Loucy (cell line): ENCODE measurements at regions not wholly inside any gene's neighbourhood (a gene's known extent, or its start where the extent isn't known, plus 50 kb on each side); places are given as distances from the start of the nearest gene placed in this dataset.

Experiments used
- H2AFZ ChIP-seq: fragments of 200-600 bp; sonication (generic); 2 replicates; pipeline ENCODE4 v1.6.0; 2016; ENCODE audit warnings: antibody characterized with exemption, mild to moderate bottlenecking, low read length, moderate library complexity
- H3F3A ChIP-seq: fragments of 200-600 bp; 2 replicates; pipeline ENCODE4 v1.6.0; 2016; ENCODE audit warnings: antibody characterized with exemption, low read depth, mild to moderate bottlenecking
- H3K27me3 ChIP-seq: fragments of 200-600 bp; sonication (generic); 2 replicates; pipeline ENCODE4 v1.6.1; 2014; ENCODE audit warnings: low read length, mild to moderate bottlenecking; ENCODE audit not compliant: insufficient read depth, poor library complexity, severe bottlenecking
- H3K36me3 ChIP-seq: fragments of 200-600 bp; sonication (generic); 2 replicates; pipeline ENCODE4 v1.6.1; 2016; ENCODE audit warnings: low read length; ENCODE audit not compliant: insufficient read depth
- H3K4me1 ChIP-seq: fragments of 200-600 bp; sonication (generic); 2 replicates; pipeline ENCODE4 v1.5.1; 2014; ENCODE audit warnings: low read length, mild to moderate bottlenecking; ENCODE audit not compliant: insufficient read depth, poor library complexity, severe bottlenecking
- H3K4me2 ChIP-seq: fragments of 200-600 bp; sonication (generic); 2 replicates; pipeline ENCODE4 v1.6.0; 2014; ENCODE audit warnings: antibody characterized with exemption, low read length, low read depth, mild to moderate bottlenecking; ENCODE audit not compliant: poor library complexity, severe bottlenecking
- H3K4me3 ChIP-seq: fragments of 200-600 bp; sonication (generic); 2 replicates; pipeline ENCODE4 v1.5.1; 2014; ENCODE audit warnings: low read length, mild to moderate bottlenecking, mixed read lengths; ENCODE audit not compliant: poor library complexity, severe bottlenecking
- H3K79me2 ChIP-seq: fragments of 200-600 bp; sonication (generic); 2 replicates; pipeline ENCODE4 v1.6.1; 2014; ENCODE audit warnings: low read length; ENCODE audit not compliant: insufficient read depth
- H3K9ac ChIP-seq: fragments of 200-600 bp; sonication (generic); 2 replicates; pipeline ENCODE4 v1.6.0; 2014; ENCODE audit warnings: mild to moderate bottlenecking, low read depth, low read length, moderate library complexity; ENCODE audit not compliant: poor library complexity, severe bottlenecking
- H3K9me2 ChIP-seq: fragments of 200-600 bp; sonication (generic); replicated peaks from 2 replicates; pipeline ENCODE4 v1.6.1; 2016; ENCODE audit warnings: low read depth, low read length, mixed read lengths
- H3K9me3 ChIP-seq: fragments of 200-600 bp; sonication (generic); 2 replicates; pipeline ENCODE4 v1.6.1; 2014; ENCODE audit warnings: mild to moderate bottlenecking, antibody characterized with exemption, low read length, low read depth; ENCODE audit not compliant: insufficient read depth
- H4K20me1 ChIP-seq: fragments of 200-600 bp; sonication (generic); 2 replicates; pipeline ENCODE4 v1.6.0; 2014; ENCODE audit warnings: antibody characterized with exemption, low read length, mild to moderate bottlenecking; ENCODE audit not compliant: insufficient read depth, poor library complexity, severe bottlenecking
- EZH2phosphoT487 ChIP-seq: fragments of 200-600 bp; IDR thresholded peaks from 2 replicates; pipeline ENCODE4 v1.6.1; 2018; ENCODE audit warnings: antibody characterized with exemption, mild to moderate bottlenecking, moderate library complexity, borderline replicate concordance
- TF ChIP-seq, protein P1 (sequence below): fragments of 200-600 bp; sonication (generic); conservative IDR thresholded peaks from 2 replicates; pipeline ENCODE4 v1.5.1; 2014; ENCODE audit warnings: mild to moderate bottlenecking, antibody characterized with exemption, low read length

DNA sequence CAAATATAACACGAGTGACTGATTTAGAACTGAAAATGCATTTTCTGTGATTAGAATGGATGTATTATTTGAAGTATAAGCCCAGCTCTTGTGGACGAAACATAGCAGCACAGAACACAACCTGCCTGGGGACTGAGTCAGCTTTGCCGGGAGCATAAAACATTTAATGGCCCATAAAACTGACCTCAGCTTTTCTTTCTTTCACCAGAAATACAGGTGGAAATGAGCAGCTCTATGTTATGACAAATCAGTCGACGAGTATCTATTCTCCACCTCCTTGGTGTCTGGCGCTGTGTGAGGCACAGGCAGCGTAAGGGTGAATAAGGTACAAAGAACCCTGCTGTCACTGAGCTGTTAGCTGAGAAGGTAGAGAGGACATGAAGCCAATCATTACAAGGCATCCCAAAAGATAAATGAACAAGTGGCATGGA lies 471.6 kb upstream of the AKR1E2 start:
- peaks cover 15% of the 10 kb centered on the region for H3K4me1 ChIP-seq
- H3K79me2 ChIP-seq, result no peaks in the 10 kb centered on the region
- peak overlapping the region; percentile 29; the same call in 1 of the 2 replicates for H2AFZ ChIP-seq
- no peaks in the 10 kb centered on the region for H3K9me2 ChIP-seq
- no peaks in the 10 kb centered on the region for H4K20me1 ChIP-seq
- no peak overlapping the region for H3K9ac ChIP-seq
- no peaks in the 10 kb centered on the region for H3K27me3 ChIP-seq
- H3K4me2 ChIP-seq, result peak overlapping the region; percentile 72
- no peaks in the 10 kb centered on the region for H3K36me3 ChIP-seq
- peak overlapping the region; percentile 55 for H3K4me3 ChIP-seq
- no peaks in the 10 kb centered on the region for H3K9me3 ChIP-seq
- TF ChIP-seq, protein P1, sequence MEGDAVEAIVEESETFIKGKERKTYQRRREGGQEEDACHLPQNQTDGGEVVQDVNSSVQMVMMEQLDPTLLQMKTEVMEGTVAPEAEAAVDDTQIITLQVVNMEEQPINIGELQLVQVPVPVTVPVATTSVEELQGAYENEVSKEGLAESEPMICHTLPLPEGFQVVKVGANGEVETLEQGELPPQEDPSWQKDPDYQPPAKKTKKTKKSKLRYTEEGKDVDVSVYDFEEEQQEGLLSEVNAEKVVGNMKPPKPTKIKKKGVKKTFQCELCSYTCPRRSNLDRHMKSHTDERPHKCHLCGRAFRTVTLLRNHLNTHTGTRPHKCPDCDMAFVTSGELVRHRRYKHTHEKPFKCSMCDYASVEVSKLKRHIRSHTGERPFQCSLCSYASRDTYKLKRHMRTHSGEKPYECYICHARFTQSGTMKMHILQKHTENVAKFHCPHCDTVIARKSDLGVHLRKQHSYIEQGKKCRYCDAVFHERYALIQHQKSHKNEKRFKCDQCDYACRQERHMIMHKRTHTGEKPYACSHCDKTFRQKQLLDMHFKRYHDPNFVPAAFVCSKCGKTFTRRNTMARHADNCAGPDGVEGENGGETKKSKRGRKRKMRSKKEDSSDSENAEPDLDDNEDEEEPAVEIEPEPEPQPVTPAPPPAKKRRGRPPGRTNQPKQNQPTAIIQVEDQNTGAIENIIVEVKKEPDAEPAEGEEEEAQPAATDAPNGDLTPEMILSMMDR, result no peak
- H3F3A ChIP-seq, result no peaks in the 10 kb centered on the region

DNA sequence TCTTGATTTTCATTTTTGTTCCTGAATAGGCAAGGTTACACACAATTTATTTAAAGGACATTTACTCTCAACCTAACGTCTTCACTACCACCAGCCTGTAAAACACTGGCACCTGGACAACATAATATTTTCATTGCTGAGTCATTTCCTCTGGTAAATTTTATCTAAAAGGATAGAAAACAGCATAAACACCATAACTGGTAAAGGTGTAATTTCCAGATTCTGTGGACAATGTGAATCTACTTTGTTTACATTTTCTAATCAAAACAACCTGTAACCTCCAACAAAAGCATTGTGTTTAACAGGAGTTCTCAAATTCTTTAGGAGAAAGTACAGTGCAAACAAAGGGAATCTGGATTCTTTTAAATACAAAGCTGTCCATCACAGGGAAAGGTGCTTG lies 472.0 kb upstream of the AKR1E2 start:
- TF ChIP-seq, protein P1, result no peak
- TF ChIP-seq EZH2phosphoT487, result no peak
- H3K4me2 ChIP-seq, result peak overlapping the region; percentile 72
- no peaks in the 10 kb centered on the region for H4K20me1 ChIP-seq
- H3K4me1 ChIP-seq, result peaks cover 15% of the 10 kb centered on the region
- peak overlapping the region; percentile 29; the same call in 1 of the 2 replicates for H2AFZ ChIP-seq
- H3K79me2 ChIP-seq, result no peaks in the 10 kb centered on the region
- H3K36me3 ChIP-seq, result no peaks in the 10 kb centered on the region
- no peaks in the 10 kb centered on the region for H3K27me3 ChIP-seq
- no peaks in the 10 kb centered on the region for H3K9me3 ChIP-seq
- H3K9me2 ChIP-seq, result no peaks in the 10 kb centered on the region
- H3F3A ChIP-seq, result no peaks in the 10 kb centered on the region
- H3K4me3 ChIP-seq, result peak overlapping the region; percentile 55
- no peak overlapping the region for H3K9ac ChIP-seq

DNA sequence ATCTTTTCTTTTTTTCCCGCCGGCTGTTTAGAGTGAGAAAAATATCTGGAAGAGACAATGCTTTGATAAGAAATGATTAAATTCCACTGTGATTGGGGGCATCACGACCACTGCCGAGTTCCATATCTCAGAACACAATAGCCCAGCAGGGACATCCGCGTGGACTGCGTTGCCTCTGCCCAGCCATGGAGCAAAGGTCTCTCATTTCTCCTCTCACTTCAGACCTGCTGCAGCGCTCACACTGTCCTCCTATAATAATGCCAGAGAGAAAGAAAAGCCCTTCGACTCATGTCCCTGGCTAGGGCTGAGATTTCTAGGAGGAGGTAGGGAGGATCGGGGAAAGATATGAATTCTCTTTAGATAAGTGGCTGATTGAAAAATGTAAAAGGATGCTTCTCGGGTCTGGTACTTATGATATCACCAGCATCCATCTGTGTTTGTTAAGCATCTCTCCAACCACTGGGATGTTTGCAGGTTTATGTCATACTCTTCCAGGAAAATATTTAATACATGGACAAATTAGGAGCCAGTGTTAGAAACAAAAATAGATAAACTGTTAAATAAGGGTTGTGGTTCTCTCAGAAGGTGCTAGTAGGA lies 472.9 kb upstream of the AKR1E2 start:
- peak overlapping the region; percentile 72 for H3K4me2 ChIP-seq
- H3K9ac ChIP-seq, result no peak overlapping the region
- H2AFZ ChIP-seq, result no peak overlapping the region

More for the DNA sequence above, 472.9 kb upstream of the AKR1E2 start:
- H3F3A ChIP-seq, result no peaks in the 10 kb centered on the region
- H3K27me3 ChIP-seq, result no peaks in the 10 kb centered on the region
- no peak overlapping the region for H3K4me3 ChIP-seq
- peaks cover 15% of the 10 kb centered on the region for H3K4me1 ChIP-seq
- no peaks in the 10 kb centered on the region for H4K20me1 ChIP-seq
- H3K79me2 ChIP-seq, result no peaks in the 10 kb centered on the region
- no peaks in the 10 kb centered on the region for H3K9me3 ChIP-seq
- H3K36me3 ChIP-seq, result no peaks in the 10 kb centered on the region
- H3K9me2 ChIP-seq, result no peaks in the 10 kb centered on the region
- TF ChIP-seq, protein P1, result no peak
- no peak for TF ChIP-seq EZH2phosphoT487
